Mucosa of rectum (tissue), 2 donors: ENCODE measurements at regions not wholly inside any gene's neighbourhood (a gene's known extent, or its start where the extent isn't known, plus 50 kb on each side); places are given as distances from the start of the nearest gene placed in this dataset.
"Not testable (repeated sequence)": the region's sequence is repeated elsewhere in the genome, so short reads cannot be mapped to it uniquely, and the experiment has no call there.

Experiments used
- H3K27ac ChIP-seq, 2 donors: one replicate each; pipeline ENCODE4 v1.7.0; 2013; ENCODE audit warnings: inconsistent platforms in 2 of 2, low read depth in 2 of 2, low read length in 2 of 2
- H3K27me3 ChIP-seq, 2 donors: one replicate each; pipeline ENCODE4 v1.7.0; 2013; ENCODE audit warnings: low read length in 2 of 2; ENCODE audit not compliant: control insufficient read depth in 2 of 2, insufficient read depth in 2 of 2
- H3K36me3 ChIP-seq, 2 donors: one replicate each; pipeline ENCODE4 v1.7.0; 2013; ENCODE audit warnings: low read length in 2 of 2; ENCODE audit not compliant: control insufficient read depth in 2 of 2, insufficient read depth in 2 of 2
- H3K4me1 ChIP-seq, 2 donors: one replicate each; pipeline ENCODE4 v1.7.0; 2013; ENCODE audit warnings: low read length in 2 of 2, mild to moderate bottlenecking in 1 of 2; ENCODE audit not compliant: control insufficient read depth in 2 of 2, insufficient read depth in 2 of 2
- H3K4me3 ChIP-seq, 2 donors: one replicate each; pipeline ENCODE4 v1.7.0; 2013; ENCODE audit warnings: low read length in 2 of 2
- H3K9ac ChIP-seq, 2 donors: one replicate each; pipeline ENCODE4 v1.7.0; 2013; ENCODE audit warnings: low read length in 2 of 2, low read depth in 1 of 2, mild to moderate bottlenecking in 1 of 2
- H3K9me3 ChIP-seq, 2 donors: one replicate each; pipeline ENCODE4 v1.7.0; 2013; ENCODE audit warnings: low read length in 2 of 2; ENCODE audit not compliant: control insufficient read depth in 2 of 2
- donor health status: healthy.
- donor health status: Normal muscosa, but diverticular disease.

DNA sequence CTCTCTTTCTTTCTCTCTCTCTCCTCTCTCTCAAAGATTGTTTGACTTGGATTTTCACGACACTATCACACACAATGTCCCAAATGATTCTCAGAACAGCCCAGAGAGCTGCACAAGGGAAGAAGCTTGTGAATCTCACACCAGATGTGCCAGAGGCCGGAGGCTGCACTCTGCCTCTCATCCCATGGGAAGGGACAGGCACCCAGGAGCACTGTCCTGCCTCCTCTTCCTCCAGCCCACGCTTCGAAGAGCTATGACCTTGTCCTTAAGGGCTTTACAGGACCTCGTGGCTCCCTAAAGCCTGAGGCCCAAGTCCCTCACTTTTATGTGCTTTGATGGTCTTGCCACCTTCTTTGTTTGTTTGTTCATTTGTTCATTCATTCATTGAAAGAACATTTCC is 267.6 kb downstream of the FAM43A start:
- Histone ChIP-seq H3K4me1 (no peaks in the 10 kb centered on the region), H3K36me3 (no peaks in the 10 kb centered on the region), H3K9me3 (no peaks in the 10 kb centered on the region), H3K4me3 (no peak overlapping the region), H3K27me3 (peaks cover 0 to 3% of the 10 kb centered on the region in 2 donors), H3K27ac (no peak overlapping the region), H3K9ac (no peak overlapping the region)

DNA sequence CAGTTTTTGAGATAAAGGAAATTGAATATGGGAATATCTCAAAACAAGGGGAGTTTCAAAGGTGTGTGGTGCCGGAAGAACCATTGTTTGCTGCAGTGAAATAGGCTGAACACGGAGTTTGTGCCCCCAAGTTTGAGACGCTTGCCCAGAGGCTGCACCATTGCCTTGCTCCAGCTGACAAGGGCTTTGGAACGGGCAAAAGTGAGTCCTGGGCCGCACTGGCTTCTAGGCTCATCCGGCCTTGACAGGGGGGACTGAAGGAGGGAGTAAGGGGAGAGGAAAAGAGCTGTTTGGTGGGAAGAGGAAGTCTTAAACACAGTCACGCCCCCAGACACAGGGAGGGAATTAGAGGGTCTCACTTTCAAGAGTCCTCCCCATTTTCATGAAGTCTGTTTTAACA is 269.9 kb downstream of the FAM43A start:
- H3K27ac ChIP-seq = no peak overlapping the region

GRCh38 chr3:194955979-194956696 is 270.5 kb downstream of the FAM43A start:
- no peaks in the 10 kb centered on the region for H3K9me3 ChIP-seq
- H3K36me3 ChIP-seq = no peaks in the 10 kb centered on the region
- H3K27me3 ChIP-seq = peaks cover 0 to 3% of the 10 kb centered on the region in 2 donors
- H3K9ac ChIP-seq = no peak overlapping the region
- no peaks in the 10 kb centered on the region for H3K4me1 ChIP-seq
- no peak overlapping the region for H3K27ac ChIP-seq
- H3K4me3 ChIP-seq = no peak overlapping the region

More for the DNA sequence above, 269.9 kb downstream of the FAM43A start:
- Histone ChIP-seq H3K4me1 (no peaks in the 10 kb centered on the region), H3K36me3 (no peaks in the 10 kb centered on the region), H3K9ac (no peak overlapping the region), H3K27me3 (peaks cover 0 to 3% of the 10 kb centered on the region in 2 donors), H3K9me3 (no peaks in the 10 kb centered on the region), H3K4me3 (no peak overlapping the region)

DNA sequence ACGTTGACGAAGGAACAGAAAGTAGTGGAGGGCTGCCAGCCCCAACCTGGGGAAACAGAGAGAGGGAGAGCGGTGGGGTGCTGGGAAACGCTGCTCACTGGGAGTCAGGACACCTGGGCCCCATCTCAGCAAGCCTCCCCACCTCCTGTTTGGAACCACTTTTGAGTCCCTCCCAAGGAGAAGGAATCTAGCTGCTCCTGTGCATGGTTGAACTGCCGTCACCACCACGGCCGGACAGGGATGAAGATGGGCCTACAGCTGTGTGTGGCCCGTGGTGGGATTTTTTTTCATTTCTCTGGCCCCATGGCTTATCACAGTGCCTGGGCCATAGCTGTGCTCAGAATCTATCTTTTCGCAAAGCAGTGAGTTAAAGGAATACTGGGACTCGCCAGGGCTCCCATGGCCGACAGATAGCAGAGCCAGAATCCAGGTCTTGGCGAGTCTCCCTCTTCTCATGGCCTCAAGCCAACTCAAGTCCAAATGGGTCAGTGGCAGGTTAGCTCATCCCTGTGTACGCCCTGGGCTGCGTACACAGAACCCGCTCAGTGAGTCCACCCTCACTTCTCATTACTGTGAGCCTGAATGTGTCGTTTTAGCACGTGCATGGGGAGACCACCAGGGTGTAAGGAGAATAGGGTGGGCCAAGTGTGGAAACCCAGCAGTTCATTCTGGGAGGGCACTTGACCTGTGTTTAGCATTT is 271.2 kb downstream of the FAM43A start:
- H3K9ac ChIP-seq = no peak overlapping the region
- H3K4me3 ChIP-seq = no peak overlapping the region
- H3K9me3 ChIP-seq = no peaks in the 10 kb centered on the region
- H3K27ac ChIP-seq = no peak overlapping the region
- peaks cover 0 to 3% of the 10 kb centered on the region in 2 donors for H3K27me3 ChIP-seq
- no peaks in the 10 kb centered on the region for H3K36me3 ChIP-seq
- no peaks in the 10 kb centered on the region for H3K4me1 ChIP-seq

DNA sequence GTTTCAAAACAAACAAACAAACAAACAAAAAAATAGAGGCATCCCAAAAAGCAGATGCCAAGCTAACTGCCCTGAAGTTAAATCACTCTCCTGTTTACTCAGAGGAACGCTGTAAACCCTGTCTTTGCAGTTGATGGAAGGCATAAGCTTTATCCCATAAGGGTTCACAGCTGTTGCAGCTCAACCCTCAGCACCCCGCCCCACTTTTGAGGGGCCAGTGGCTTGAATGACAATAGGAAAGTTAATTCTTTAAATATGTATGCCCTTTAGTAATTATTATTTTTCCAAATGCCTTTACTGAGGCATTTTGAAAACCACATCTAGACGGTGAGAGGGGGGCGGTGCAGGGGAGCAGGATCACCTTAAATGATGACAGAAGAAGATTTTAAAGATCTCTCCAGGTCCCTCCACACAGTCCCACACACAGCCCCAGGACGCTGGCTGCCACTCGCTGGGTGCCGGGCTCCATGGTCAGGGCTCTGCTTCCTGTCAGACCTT is 272.1 kb downstream of the FAM43A start:
- H3K4me3 ChIP-seq = no peak overlapping the region
- H3K9me3 ChIP-seq = no peaks in the 10 kb centered on the region
- no peak overlapping the region for H3K27ac ChIP-seq
- H3K36me3 ChIP-seq = no peaks in the 10 kb centered on the region
- H3K4me1 ChIP-seq = no peaks in the 10 kb centered on the region
- H3K9ac ChIP-seq = no peak overlapping the region
- peaks cover 0 to 3% of the 10 kb centered on the region in 2 donors for H3K27me3 ChIP-seq

- H3K9ac ChIP-seq = no peak overlapping the region
- no peaks in the 10 kb centered on the region for H3K9me3 ChIP-seq
- H3K36me3 ChIP-seq = no peaks in the 10 kb centered on the region
- no peak overlapping the region for H3K27ac ChIP-seq
- H3K4me3 ChIP-seq = no peak overlapping the region
- H3K27me3 ChIP-seq = peaks cover 0 to 3% of the 10 kb centered on the region in 2 donors
- no peaks in the 10 kb centered on the region for H3K4me1 ChIP-seq
These were observed 273.5 kb downstream of the FAM43A start for GRCh38 chr3:194959217-194959616.

DNA sequence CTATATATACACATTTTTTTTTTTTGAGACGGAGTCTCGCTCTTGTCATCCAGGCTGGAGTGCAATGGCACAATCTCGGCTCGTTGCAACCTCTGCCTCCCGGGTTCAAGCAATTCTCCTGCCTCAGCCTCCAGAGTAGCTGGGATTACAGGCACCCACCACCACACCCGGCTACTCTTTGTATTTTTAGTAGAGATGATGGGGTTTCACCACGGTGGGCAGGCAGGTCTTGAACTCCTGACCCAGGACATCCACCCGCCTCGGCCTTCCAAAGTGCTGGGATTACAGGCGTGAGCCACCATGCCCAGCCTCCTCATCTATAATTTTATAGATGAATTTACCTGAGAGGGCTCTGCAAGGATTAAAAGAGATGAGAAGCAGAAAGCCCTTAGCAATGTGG is 274.0 kb downstream of the FAM43A start:
- not testable (repeated sequence) for H3K9ac ChIP-seq, H3K27ac ChIP-seq, H3K9me3 ChIP-seq, H3K4me1 ChIP-seq, H3K4me3 ChIP-seq, H3K36me3 ChIP-seq, H3K27me3 ChIP-seq

DNA sequence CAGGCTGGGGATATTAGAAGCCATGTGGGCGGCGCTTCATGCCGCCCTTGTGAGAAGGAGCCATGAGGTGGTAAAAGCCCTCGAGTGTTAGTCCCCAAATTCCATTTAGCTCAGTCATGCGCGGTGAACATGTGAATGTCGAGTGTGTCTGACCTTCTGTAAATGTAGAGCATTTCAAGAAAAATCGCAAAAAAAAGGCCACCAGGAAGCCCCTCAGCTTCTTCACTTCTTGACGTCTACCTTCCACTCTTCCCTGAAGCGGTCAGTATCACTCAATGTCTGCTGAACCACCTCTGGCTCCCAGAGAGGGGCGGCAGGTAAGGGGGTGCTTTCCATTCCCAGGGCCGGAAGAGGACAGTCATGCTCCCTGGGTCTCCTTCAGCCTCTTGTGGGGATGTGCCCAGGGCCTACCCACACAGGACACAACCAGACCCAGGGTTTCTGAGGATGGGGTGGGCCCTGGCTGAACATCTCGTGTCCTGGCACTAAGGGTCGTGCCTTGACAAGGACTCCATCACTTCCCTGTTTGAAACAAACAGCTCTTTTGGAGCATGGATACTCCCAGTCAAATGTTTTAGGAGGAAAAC is 274.9 kb downstream of the FAM43A start:
- Histone ChIP-seq H3K9ac (no peak overlapping the region), H3K4me3 (no peak overlapping the region)

DNA sequence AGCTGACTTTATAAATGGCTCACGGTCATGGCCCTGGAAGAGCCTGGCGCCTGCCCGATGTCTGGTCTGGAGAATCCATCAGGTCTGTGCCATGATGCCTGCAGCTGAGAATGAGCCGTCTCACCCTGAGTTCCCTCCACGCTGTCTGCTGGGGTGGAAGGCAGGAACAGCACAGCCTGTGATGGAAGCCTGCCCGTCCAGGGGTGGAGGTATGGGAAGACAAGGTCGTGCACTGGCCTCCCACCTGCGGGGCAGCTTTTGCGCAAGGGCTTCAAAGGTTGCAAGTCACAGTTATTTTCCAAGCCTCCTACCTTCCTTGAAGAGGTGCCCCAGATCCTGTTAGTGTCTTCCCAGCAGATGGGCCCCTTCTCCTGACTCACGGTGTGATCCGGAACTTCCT is 275.5 kb downstream of the FAM43A start:
- Histone ChIP-seq H3K36me3 (no peaks in the 10 kb centered on the region), H3K27me3 (peaks cover 0 to 3% of the 10 kb centered on the region in 2 donors), H3K4me1 (no peaks in the 10 kb centered on the region), H3K4me3 (no peak overlapping the region), H3K27ac (no peak overlapping the region), H3K9me3 (no peaks in the 10 kb centered on the region), H3K9ac (no peak overlapping the region)

More for the DNA sequence above, 274.9 kb downstream of the FAM43A start:
- Histone ChIP-seq H3K27ac (no peak overlapping the region), H3K9me3 (no peaks in the 10 kb centered on the region), H3K4me1 (no peaks in the 10 kb centered on the region), H3K27me3 (peaks cover 0 to 3% of the 10 kb centered on the region in 2 donors), H3K36me3 (no peaks in the 10 kb centered on the region)

GRCh38 chr3:194961571-194961970 is 275.9 kb downstream of the FAM43A start:
- no peaks in the 10 kb centered on the region for H3K36me3 ChIP-seq
- H3K9ac ChIP-seq = no peak overlapping the region
- H3K4me1 ChIP-seq = no peaks in the 10 kb centered on the region
- peaks cover 0 to 3% of the 10 kb centered on the region in 2 donors for H3K27me3 ChIP-seq
- no peak overlapping the region for H3K27ac ChIP-seq
- no peaks in the 10 kb centered on the region for H3K9me3 ChIP-seq
- no peak overlapping the region for H3K4me3 ChIP-seq
